ENCODE measurements at regions not wholly inside any gene's neighbourhood (a gene's known extent, or its start where the extent isn't known, plus 50 kb on each side); places are given as distances from the start of the nearest gene placed in this dataset.

- no peak for TF ChIP-seq RCOR1 (IDR thresholded peaks at IDR 0.05; ENCODE audit: insufficient replicate concordance, low read length)
- TF ChIP-seq CEBPB (IDR thresholded peaks at IDR 0.05; ENCODE audit: low read depth, low read length), result no peak
- TF ChIP-seq CTCF (conservative IDR thresholded peaks at IDR 0.05; ENCODE audit: low read depth, low read length), result no peak
- TF ChIP-seq MAFK (IDR thresholded peaks at IDR 0.05; ENCODE audit: low read depth, low read length), result no peak
- H4K91ac ChIP-seq (ENCODE audit: insufficient read depth, low read depth, low read length), result no peak overlapping the region
- H3K23ac ChIP-seq (ENCODE audit: low read depth, low read length), result no peak overlapping the region
- no peak overlapping the region for H3K4me3 ChIP-seq (ENCODE audit: insufficient read depth, low read depth, low read length)
- no peak overlapping the region for H3K4ac ChIP-seq (ENCODE audit: low read depth, low read length)
- no peak overlapping the region for H3K14ac ChIP-seq (replicated peaks; ENCODE audit: low read depth, low read length)
- no peak overlapping the region for H2AK5ac ChIP-seq (ENCODE audit: low read depth, low read length)
- intact Hi-C loops (cut with micrococcal nuclease) (no loop called here), dilution Hi-C loops (cut with HindIII; ENCODE audit: low sequenced_read_pairs, unreplicated experiment) (no loop called here), in situ Hi-C loops (cut with MboI; ENCODE audit: low sequenced_read_pairs) (no loop called here)
- no peak overlapping the region for H4K5ac ChIP-seq (ENCODE audit: low read depth, low read length)
- H3K9me3 ChIP-seq (ENCODE audit: control insufficient read depth, insufficient read depth, low read length), result no peaks in the 10 kb centered on the region
- no peaks in the 10 kb centered on the region for H3K36me3 ChIP-seq (ENCODE audit: control insufficient read depth, insufficient read depth, low read length)
- ChIA-PET POLR2A (ENCODE audit: unreplicated experiment) (no interaction called here), CTCF (no interaction called here)
- peaks cover 1% of the 10 kb centered on the region; the same call in 1 of the 2 replicates for H3K27me3 ChIP-seq (ENCODE audit: control insufficient read depth, insufficient read depth, low read length)
- no TSS peak for BruUV-seq (replicated peaks)
- no peak overlapping the region for H2AK9ac ChIP-seq (replicated peaks; ENCODE audit: low read depth, low read length, poor library complexity)
- no peak overlapping the region for H2BK5ac ChIP-seq (ENCODE audit: low read depth, low read length, poor library complexity, severe bottlenecking)
- H3K79me1 ChIP-seq (ENCODE audit: low read depth in 1 of 2, low read length in 2 of 2), result no peaks in the 10 kb centered on the region
- DNase-seq (no peak), ATAC-seq (ENCODE audit: low read depth) (no peak)
- no peak overlapping the region for H3K56ac ChIP-seq (ENCODE audit: extremely low read depth, insufficient read depth, low read length)
- H4K20me1 ChIP-seq (ENCODE audit: insufficient read depth, low read length), result no peaks in the 10 kb centered on the region
- H2AFZ ChIP-seq (replicated peaks; ENCODE audit: low read length, poor library complexity), result no peak overlapping the region
- no peak overlapping the region for H2BK20ac ChIP-seq (ENCODE audit: low read depth, low read length)
- WGBS, 2 experiments (ENCODE audit: extremely low coverage in 2 of 2, insufficient read length in 1 of 2), result 57% methylated on average over 9 of the region's 13 CpGs; no CpG with 5 or more reads in 1 of the 2 experiments
- no peak overlapping the region for H3K9ac ChIP-seq (ENCODE audit: low read depth, low read length)
- H3K4me2 ChIP-seq (ENCODE audit: low read depth, low read length), result no peak overlapping the region
- no peak overlapping the region for H2BK120ac ChIP-seq (ENCODE audit: low read depth, low read length)
- no peak overlapping the region for H2BK15ac ChIP-seq (ENCODE audit: low read depth, low read length)
- no peaks in the 10 kb centered on the region for H3K9me1 ChIP-seq (ENCODE audit: insufficient read depth, low read length)
- H3K4me1 ChIP-seq (ENCODE audit: control insufficient read depth, insufficient read depth, low read length), result no peaks in the 10 kb centered on the region
- no peak overlapping the region for H3K18ac ChIP-seq (ENCODE audit: low read depth, low read length)
- no peak overlapping the region for H4K8ac ChIP-seq (ENCODE audit: low read depth in 2 of 2, low read length in 2 of 2)
- no peak overlapping the region for H3K27ac ChIP-seq (ENCODE audit: insufficient read depth, low read length)
Observed at GRCh38 chr7:131764143-131764775, 207.8 kb upstream of the PODXL start.

Measured in IMR-90 (cell line).